ENCODE measurements at regions not wholly inside any gene's neighbourhood (a gene's known extent, or its start where the extent isn't known, plus 50 kb on each side); places are given as distances from the start of the nearest gene placed in this dataset.

GRCh38 chr7:121575194-121575765, 179.2 kb upstream of the FAM3C start:
- DNase-seq (ENCODE audit: insufficient read length, low spot score) (no peak), FAIRE-seq (no peak)

GRCh38 chr7:121574109-121574508, 178.0 kb upstream of the FAM3C start:
- no peak for FAIRE-seq
- no peak for DNase-seq (ENCODE audit: insufficient read length, low spot score)

GRCh38 chr7:121572615-121573014, 176.5 kb upstream of the FAM3C start:
- DNase-seq (ENCODE audit: insufficient read length, low spot score) (no peak), FAIRE-seq (no peak)

GRCh38 chr7:121570365-121570764, 174.3 kb upstream of the FAM3C start:
- FAIRE-seq (no peak), DNase-seq (ENCODE audit: insufficient read length, low spot score) (no peak)

GRCh38 chr7:121563177-121563576, 167.1 kb upstream of the FAM3C start:
- FAIRE-seq (no peak), DNase-seq (ENCODE audit: insufficient read length, low spot score) (no peak)

DNA sequence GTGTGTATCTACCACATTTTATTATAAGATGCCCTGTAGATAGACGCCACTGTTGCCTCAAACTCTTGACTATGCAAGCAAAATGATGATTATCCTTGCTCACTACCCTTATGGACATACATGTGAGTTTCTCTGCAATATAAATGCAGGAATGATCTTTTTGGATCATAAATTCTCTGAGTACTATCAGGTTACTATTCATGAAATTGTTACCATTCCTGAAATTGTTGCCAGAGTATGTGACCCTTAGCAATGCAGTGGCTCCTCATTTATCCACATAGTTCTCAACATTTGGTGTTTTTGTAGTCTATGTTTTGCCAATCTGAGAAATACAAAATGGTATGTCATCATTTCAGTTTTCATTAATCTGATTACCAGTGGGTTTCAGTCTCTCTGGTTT, 166.2 kb upstream of the FAM3C start:
- DNase-seq (ENCODE audit: insufficient read length, low spot score) (no peak), FAIRE-seq (no peak)

GRCh38 chr7:121561717-121562116, 165.6 kb upstream of the FAM3C start:
- peak; percentile 45 for FAIRE-seq

GRCh38 chr7:121560267-121560990, 164.3 kb upstream of the FAM3C start:
- FAIRE-seq (no peak), DNase-seq (ENCODE audit: insufficient read length, low spot score) (no peak)

More at GRCh38 chr7:121561717-121562116, 165.6 kb upstream of the FAM3C start:
- no peak for DNase-seq (ENCODE audit: insufficient read length, low spot score)

- FAIRE-seq (no peak), DNase-seq (ENCODE audit: insufficient read length, low spot score) (no peak)
These were observed 162.2 kb upstream of the FAM3C start for GRCh38 chr7:121558288-121558687.

- DNase-seq (ENCODE audit: insufficient read length, low spot score) (no peak), FAIRE-seq (no peak)
These were observed 161.2 kb upstream of the FAM3C start for GRCh38 chr7:121557034-121557892.

DNA sequence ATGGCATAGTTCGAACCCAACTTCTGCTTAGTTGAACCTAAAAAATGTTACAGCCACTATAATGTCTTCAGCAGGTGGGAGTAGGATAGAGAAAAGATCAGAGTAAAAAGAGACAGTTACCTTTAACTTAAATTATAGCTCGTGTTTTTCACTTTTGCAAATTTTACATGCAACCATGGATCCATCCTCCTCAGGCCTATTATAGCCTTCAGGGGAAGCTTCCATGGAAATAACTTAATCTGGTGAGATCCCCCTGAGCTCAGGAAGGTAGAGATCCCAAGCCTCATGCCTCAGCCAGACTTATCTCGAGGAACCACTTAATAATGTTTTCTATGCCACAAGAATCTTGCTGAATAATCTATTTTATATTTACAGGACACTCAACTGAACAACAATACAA, 159.4 kb upstream of the FAM3C start:
- FAIRE-seq (no peak), DNase-seq (ENCODE audit: insufficient read length, low spot score) (no peak)

DNA sequence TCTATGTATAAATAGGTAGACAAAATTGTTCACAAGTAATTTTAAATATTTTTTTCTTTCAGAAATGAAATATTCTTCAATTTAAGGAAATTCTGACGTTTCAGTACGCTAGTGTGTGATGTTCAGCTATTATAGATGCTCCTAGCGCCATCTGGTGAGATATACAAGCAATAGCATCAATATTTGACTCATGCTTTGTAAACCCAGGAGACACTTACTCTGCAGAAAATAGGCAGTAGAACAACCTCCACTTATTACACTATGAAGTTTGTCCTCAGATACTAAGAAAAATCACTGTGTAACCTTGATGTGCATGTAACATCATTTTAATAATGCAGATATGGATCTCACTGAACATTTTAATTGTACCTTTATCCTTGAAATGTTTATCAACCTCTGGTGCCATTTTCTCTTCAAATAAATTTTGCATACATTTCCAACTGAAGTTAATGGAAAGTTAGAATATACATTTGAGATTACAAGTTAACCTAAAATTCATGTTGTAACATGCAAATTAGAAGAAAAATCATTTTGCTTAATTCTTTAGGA, 151.5 kb upstream of the FAM3C start:
- DNase-seq (ENCODE audit: insufficient read length, low spot score), result no peak
- FAIRE-seq, result peak; percentile 92

DNA sequence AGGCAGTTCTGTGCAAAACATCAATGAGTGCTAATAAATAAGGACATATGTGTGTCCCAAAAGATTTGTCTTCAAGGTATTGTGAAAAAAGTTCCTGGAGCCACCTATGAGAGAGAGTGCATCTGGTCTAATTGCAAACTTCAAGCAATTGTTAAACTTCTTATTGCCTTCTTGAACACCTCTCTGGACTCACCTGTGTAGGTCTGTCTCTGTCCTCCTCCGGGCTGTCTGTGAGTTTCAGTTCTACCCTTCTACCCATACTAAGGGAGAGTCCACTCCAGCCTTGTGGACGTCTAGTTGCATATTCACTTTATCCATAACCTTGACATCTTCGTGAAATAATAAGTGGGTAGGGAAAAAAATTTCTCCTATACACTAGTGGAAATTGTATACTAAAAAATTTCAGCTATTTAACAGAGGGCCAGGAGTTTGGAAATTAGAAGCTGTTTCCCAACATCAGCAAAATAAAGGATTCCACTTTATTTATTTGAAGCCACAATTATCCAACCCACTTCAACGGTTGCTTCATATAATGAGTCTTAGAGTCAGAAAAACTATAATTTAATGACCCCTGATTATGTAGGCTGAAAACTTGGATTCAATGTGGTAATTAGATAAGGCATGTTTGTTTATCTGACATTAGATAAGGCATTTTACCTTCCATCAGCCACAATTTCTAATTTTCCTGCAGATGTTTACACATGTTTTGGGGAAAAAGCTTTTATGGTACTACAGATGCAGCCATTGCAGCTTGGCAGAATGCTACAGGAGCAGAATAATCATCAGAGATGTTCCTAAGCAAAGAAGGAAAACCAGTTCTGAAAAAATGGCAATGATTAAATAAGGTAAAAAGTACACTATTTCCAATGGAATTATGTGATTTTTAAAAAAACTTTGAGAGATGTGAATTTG, 150.8 kb upstream of the FAM3C start:
- no peak for FAIRE-seq
- no peak for DNase-seq (ENCODE audit: insufficient read length, low spot score)

DNA sequence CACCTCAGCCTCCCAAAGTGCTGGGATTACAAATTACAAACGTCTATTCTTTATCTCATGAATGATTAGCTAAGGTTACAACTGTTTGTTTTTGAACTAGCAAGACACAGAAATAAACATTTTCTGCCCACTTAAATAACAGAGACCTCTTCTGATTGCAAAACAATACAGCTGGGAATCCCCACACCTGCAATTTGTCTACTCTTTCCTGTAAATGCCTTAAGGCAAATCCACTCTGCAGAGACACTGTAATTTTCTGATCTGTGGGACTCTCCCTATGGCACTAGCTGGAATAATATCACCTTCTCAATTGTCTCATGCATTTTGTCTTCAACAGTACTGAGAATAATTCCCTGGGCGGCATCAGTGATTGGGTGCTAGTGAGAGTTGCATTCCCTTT, 149.3 kb upstream of the FAM3C start:
- peak; percentile 65 for FAIRE-seq

GRCh38 chr7:121544726-121545125, 148.6 kb upstream of the FAM3C start:
- FAIRE-seq, result peak; percentile 83
- no peak for DNase-seq (ENCODE audit: insufficient read length, low spot score)

More for the DNA sequence above, 149.3 kb upstream of the FAM3C start:
- no peak for DNase-seq (ENCODE audit: insufficient read length, low spot score)

DNA sequence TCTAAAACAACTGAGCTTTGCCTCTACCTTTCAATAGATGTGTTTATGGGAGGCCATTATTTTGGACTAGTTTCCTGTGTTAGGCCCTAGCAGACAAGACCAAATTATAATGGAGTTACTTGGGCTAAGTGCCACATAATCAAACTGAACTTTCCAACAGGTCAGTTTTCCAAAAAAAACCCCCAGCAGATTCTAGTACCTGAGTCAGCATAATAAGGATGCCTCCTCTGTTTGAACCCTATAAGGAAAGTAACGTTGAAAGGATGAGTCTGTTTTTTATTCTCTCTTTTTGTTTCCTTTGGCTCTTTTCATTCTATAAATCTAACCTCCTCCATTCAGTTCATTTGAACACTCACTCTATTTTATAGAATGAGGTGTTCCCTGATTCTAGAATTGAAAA, 148.1 kb upstream of the FAM3C start:
- FAIRE-seq (no peak), DNase-seq (ENCODE audit: insufficient read length, low spot score) (no peak)

- DNase-seq (ENCODE audit: insufficient read length, low spot score) (no peak), FAIRE-seq (peak; percentile 11)
These were observed 145.3 kb upstream of the FAM3C start for GRCh38 chr7:121541457-121541856.

- no peak for FAIRE-seq
- DNase-seq (ENCODE audit: insufficient read length, low spot score), result no peak
These were observed 144.0 kb upstream of the FAM3C start for GRCh38 chr7:121540138-121540537.

- DNase-seq (ENCODE audit: insufficient read length, low spot score), result no peak
These were observed 140.9 kb upstream of the FAM3C start for GRCh38 chr7:121537031-121537430.

More at GRCh38 chr7:121537031-121537430, 140.9 kb upstream of the FAM3C start:
- FAIRE-seq, result no peak

Data from GM19239 (cell line).